ENCODE measurements at regions not wholly inside any gene's neighbourhood (a gene's known extent, or its start where the extent isn't known, plus 50 kb on each side); places are given as distances from the start of the nearest gene placed in this dataset.

- intact Hi-C loops (cut with DNase I): no loop called here
- ATAC-seq (ENCODE audit: poor library complexity) (no peak), DNase-seq (no peak)
These were observed 502.4 kb downstream of the FBXO15 start for GRCh38 chr18:73645160-73645715.

- DNase-seq (no peak), ATAC-seq (ENCODE audit: poor library complexity) (no peak)
- intact Hi-C loops (cut with DNase I): no loop called here
These were observed 507.8 kb downstream of the FBXO15 start for GRCh38 chr18:73639788-73640187.

GRCh38 chr18:73638709-73639108 lies 508.9 kb downstream of the FBXO15 start:
- ATAC-seq (ENCODE audit: poor library complexity) (no peak), DNase-seq (no peak)
- intact Hi-C loops (cut with DNase I): no loop called here

GRCh38 chr18:73636355-73636754 lies 511.3 kb downstream of the FBXO15 start:
- intact Hi-C loops (cut with DNase I): no loop called here
- ATAC-seq (ENCODE audit: poor library complexity) (no peak), DNase-seq (no peak)

- no peak for ATAC-seq (ENCODE audit: poor library complexity)
- no peak for DNase-seq
- intact Hi-C loops (cut with DNase I): no loop called here
These were observed 520.8 kb downstream of the FBXO15 start for GRCh38 chr18:73626859-73627258.

- ATAC-seq (ENCODE audit: poor library complexity): no peak
These were observed 521.4 kb downstream of the FBXO15 start for GRCh38 chr18:73626221-73626620.

GRCh38 chr18:73621091-73621490 lies 526.5 kb downstream of the FBXO15 start:
- intact Hi-C loops (cut with DNase I): no loop called here
- no peak for DNase-seq
- ATAC-seq (ENCODE audit: poor library complexity): no peak

More at GRCh38 chr18:73626221-73626620, 521.4 kb downstream of the FBXO15 start:
- DNase-seq: no peak
- intact Hi-C loops (cut with DNase I): no loop called here

GRCh38 chr18:73617981-73618380 lies 529.7 kb downstream of the FBXO15 start:
- ATAC-seq (ENCODE audit: poor library complexity) (no peak), DNase-seq (no peak)
- intact Hi-C loops (cut with DNase I): no loop called here

GRCh38 chr18:73615506-73615905 lies 532.1 kb downstream of the FBXO15 start:
- DNase-seq: no peak
- no peak for ATAC-seq (ENCODE audit: poor library complexity)
- intact Hi-C loops (cut with DNase I): no loop called here

- intact Hi-C loops (cut with DNase I): no loop called here
- no peak for ATAC-seq (ENCODE audit: poor library complexity)
These were observed 532.8 kb downstream of the FBXO15 start for GRCh38 chr18:73614812-73615211.

GRCh38 chr18:73613706-73614340 lies 533.8 kb downstream of the FBXO15 start:
- ATAC-seq (ENCODE audit: poor library complexity) (no peak), DNase-seq (no peak)
- intact Hi-C loops (cut with DNase I): no loop called here

More at GRCh38 chr18:73614812-73615211, 532.8 kb downstream of the FBXO15 start:
- no peak for DNase-seq

- intact Hi-C loops (cut with DNase I): no loop called here
- no peak for ATAC-seq (ENCODE audit: poor library complexity)
These were observed 549.6 kb downstream of the FBXO15 start for GRCh38 chr18:73597832-73598615.

GRCh38 chr18:73594749-73595148 lies 552.9 kb downstream of the FBXO15 start:
- intact Hi-C loops (cut with DNase I): no loop called here
- ATAC-seq (ENCODE audit: poor library complexity): no peak

More at GRCh38 chr18:73597832-73598615, 549.6 kb downstream of the FBXO15 start:
- DNase-seq: no peak

GRCh38 chr18:73593207-73593606 lies 554.4 kb downstream of the FBXO15 start:
- no peak for ATAC-seq (ENCODE audit: poor library complexity)
- intact Hi-C loops (cut with DNase I): no loop called here
- DNase-seq: no peak

More at GRCh38 chr18:73594749-73595148, 552.9 kb downstream of the FBXO15 start:
- DNase-seq: no peak

GRCh38 chr18:73590950-73591349 lies 556.7 kb downstream of the FBXO15 start:
- DNase-seq (no peak), ATAC-seq (ENCODE audit: poor library complexity) (no peak)
- intact Hi-C loops (cut with DNase I): no loop called here

- intact Hi-C loops (cut with DNase I): no loop called here
- ATAC-seq (ENCODE audit: poor library complexity): no peak
These were observed 567.9 kb downstream of the FBXO15 start for GRCh38 chr18:73579698-73580097.

GRCh38 chr18:73577365-73577764 lies 570.3 kb downstream of the FBXO15 start:
- ATAC-seq (ENCODE audit: poor library complexity) (no peak), DNase-seq (no peak)
- intact Hi-C loops (cut with DNase I): no loop called here

More at GRCh38 chr18:73579698-73580097, 567.9 kb downstream of the FBXO15 start:
- no peak for DNase-seq

- intact Hi-C loops (cut with DNase I): no loop called here
These were observed 583.6 kb downstream of the FBXO15 start for GRCh38 chr18:73563901-73564472.

GRCh38 chr18:73563345-73563744 lies 584.3 kb downstream of the FBXO15 start:
- intact Hi-C loops (cut with DNase I): no loop called here
- ATAC-seq (ENCODE audit: poor library complexity): no peak
- DNase-seq: no peak

More at GRCh38 chr18:73563901-73564472, 583.6 kb downstream of the FBXO15 start:
- ATAC-seq (ENCODE audit: poor library complexity) (no peak), DNase-seq (no peak)

Measured in Right ventricle myocardium superior (tissue), 1 donor.